ENCODE measurements at regions not wholly inside any gene's neighbourhood (a gene's known extent, or its start where the extent isn't known, plus 50 kb on each side); places are given as distances from the start of the nearest gene placed in this dataset.
"Not testable (repeated sequence)": the region's sequence is repeated elsewhere in the genome, so short reads cannot be mapped to it uniquely, and the experiment has no call there.

GRCh38 chr22:45087802-45088201, 75.9 kb upstream of the NUP50 start:
- no peak for TF ChIP-seq CTCF (IDR thresholded peaks at IDR 0.05)
- DNase-seq (ENCODE audit: low spot score) = no peak
- ATAC-seq (ENCODE audit: low FRiP score) = no peak

DNA sequence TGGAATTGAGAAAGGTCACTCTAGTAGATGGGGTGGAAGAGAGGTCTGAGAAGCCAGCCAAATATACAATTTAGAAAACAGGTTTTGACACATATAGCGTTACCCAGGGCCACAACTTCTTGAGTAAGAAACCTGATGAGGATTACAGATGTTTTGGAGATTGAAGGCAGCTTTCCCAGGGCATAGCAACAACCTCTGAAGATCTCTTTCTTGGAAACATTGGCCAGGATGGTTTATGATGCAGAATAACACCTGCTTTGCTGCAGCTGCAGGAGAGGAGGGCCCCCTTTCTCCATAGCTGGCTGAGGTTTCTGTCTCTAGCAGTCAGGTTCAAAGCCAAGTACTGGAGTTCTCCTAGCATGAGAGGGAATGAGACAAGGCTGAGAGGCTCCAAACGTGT, 75.1 kb upstream of the NUP50 start:
- no peak for DNase-seq (ENCODE audit: low spot score)
- ATAC-seq (ENCODE audit: low FRiP score) = no peak
- TF ChIP-seq CTCF (IDR thresholded peaks at IDR 0.05) = no peak

DNA sequence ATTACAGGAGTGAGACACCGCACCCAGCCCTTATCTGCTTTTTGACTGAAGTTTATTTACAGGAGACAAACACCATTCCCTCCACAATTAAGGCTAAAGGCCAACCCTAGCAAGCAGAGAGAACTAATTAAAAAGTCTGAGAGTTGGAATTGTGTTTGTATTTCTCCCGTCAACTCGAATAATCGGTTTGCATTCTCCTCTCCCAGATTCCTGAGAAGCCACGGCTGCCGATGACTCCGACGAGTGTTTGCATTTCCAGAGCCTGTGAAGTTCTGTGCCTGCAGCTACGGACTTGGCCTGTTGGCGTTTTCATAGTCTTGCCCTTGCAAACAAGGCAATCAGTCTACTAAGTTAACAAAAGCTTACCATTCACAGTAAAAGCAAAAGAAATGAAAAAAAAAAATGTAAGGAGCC, 73.2 kb upstream of the NUP50 start:
- no peak for DNase-seq (ENCODE audit: low spot score)
- ATAC-seq (ENCODE audit: low FRiP score) = no peak
- no peak for TF ChIP-seq CTCF (IDR thresholded peaks at IDR 0.05)

DNA sequence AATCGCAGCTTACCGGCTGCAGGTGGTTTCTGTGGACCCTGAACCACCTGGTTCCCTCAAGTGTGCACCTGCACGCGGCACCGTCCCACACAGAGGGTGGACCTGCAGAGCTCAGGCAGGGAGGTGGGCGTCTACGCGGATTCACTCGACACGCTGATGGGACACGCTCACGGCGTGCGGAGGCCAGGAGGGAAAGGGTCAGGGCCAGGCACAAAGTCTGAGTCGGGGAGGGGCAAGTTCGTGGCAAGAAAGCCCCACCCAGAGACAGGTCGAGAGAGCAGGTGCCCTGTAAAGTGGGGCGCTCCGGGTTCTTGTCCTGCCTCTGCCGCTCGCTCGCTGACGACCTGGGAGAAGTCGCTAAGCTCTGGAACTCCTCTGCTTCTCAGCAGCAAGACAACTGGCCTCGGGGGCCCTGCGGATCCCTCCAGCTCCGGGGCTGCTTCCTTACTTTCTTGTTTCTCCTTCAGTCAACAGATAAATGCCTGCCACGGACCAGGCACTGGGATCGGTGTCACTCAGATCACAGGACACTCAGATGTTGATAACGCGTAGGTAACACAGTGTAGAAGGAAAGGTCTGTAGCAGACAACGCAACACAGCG, 72.4 kb upstream of the NUP50 start:
- DNase-seq (ENCODE audit: low spot score) (no peak), ATAC-seq (ENCODE audit: low FRiP score) (no peak)
- TF ChIP-seq CTCF (IDR thresholded peaks at IDR 0.05) = no peak

DNA sequence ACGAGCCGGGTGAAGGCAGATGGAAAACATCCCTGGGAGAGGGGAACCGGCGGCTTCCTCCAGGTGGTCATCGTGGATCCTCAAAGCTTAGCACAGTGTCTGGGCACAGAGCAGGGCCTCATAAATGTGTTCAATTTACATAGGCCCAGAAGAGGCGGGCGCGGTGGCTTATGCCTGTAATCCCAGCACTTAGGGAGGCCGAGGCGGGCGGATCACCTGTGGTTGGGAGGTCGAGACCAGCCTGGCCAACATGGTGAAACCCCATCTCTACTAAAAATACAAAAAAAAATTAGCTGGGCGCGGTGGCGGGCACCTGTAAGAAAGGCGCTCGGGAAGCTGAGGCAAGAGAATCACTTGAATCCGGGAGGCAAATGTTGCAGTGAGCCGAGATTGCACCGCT, 71.8 kb upstream of the NUP50 start:
- DNase-seq (ENCODE audit: low spot score); ATAC-seq (ENCODE audit: low FRiP score): not testable (repeated sequence)

DNA sequence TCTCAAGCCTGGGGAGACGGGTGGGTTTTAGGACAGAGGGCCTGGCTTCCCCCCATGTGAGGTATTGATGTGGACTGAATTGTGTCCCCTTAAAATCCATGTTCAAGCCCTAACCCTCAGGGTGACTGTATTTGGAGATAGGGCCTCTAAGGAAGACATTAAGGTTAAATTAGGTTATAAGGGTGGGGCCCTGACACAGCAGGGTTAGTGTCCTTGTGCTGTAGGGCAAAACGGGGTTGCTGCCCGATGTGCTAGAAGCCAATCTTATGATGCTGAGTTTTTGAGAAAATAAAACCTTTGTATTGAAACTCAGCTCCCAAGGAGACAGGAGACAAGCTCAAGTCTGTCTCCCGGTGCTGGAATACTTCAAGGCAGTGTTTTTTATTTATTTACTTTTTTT, 71.1 kb upstream of the NUP50 start:
- ATAC-seq (ENCODE audit: low FRiP score) (no peak), DNase-seq (ENCODE audit: low spot score) (no peak)
- no peak for TF ChIP-seq CTCF (IDR thresholded peaks at IDR 0.05)

GRCh38 chr22:45093609-45094008, 70.1 kb upstream of the NUP50 start:
- ATAC-seq (ENCODE audit: low FRiP score) (no peak), DNase-seq (ENCODE audit: low spot score) (no peak)
- no peak for TF ChIP-seq CTCF (IDR thresholded peaks at IDR 0.05)
